WTC11 (cell line): ENCODE measurements at regions not wholly inside any gene's neighbourhood (a gene's known extent, or its start where the extent isn't known, plus 50 kb on each side); places are given as distances from the start of the nearest gene placed in this dataset.

ENCODE experiments used
- ATAC-seq: fragments of 200-7000 bp; cut with Tn5 transposase; 2 replicates; pipeline ENCODE4 v1.10.0; 2021; ENCODE audit warnings: mild to moderate bottlenecking, moderate library complexity
- CTCF ChIA-PET: fragments of 300-600 bp; sonication (Branson Sonifier 250); formaldehyde crosslinking; loops from one replicate; lab custom pipeline; 2021; ENCODE audit warnings: antibody characterized with exemption; lab: Charles Lee
- POLR2A ChIA-PET: fragments of 350-600 bp; sonication (Branson Sonifier 250); formaldehyde crosslinking; loops from one replicate; lab custom pipeline; 2021; ENCODE audit warnings: antibody characterized with exemption; lab: Charles Lee
- DNase-seq: peaks from one replicate; pipeline ENCODE4 v3.0.0; 2021; ENCODE audit warnings: low spot score
- H3K27ac Mint-ChIP-seq: 2 replicates; pipeline ENCODE4 v1.8.0; 2021; ENCODE audit warnings: mixed read lengths
- H3K27me3 Mint-ChIP-seq: 2 replicates; pipeline ENCODE4 v1.8.0; 2021; ENCODE audit warnings: low read depth, mild to moderate bottlenecking, moderate library complexity, mixed read lengths
- H3K36me3 Mint-ChIP-seq: 2 replicates; pipeline ENCODE4 v1.8.0; 2021; ENCODE audit warnings: mixed read lengths
- H3K4me1 Mint-ChIP-seq: 2 replicates; pipeline ENCODE4 v1.8.0; 2022; ENCODE audit warnings: mixed read lengths
- H3K4me3 Mint-ChIP-seq: 2 replicates; pipeline ENCODE4 v1.8.0; 2021; ENCODE audit warnings: mild to moderate bottlenecking, moderate library complexity, mixed read lengths
- H3K9me3 Mint-ChIP-seq: 2 replicates; pipeline ENCODE4 v1.8.0; 2021; ENCODE audit warnings: mixed read lengths
- ATF1 ChIP-seq: sonication (generic); formaldehyde crosslinking; IDR thresholded peaks from 2 replicates; pipeline ENCODE4 v1.8.1; 2023; ENCODE audit warnings: mild to moderate bottlenecking, moderate library complexity, missing genetic modification reagents
- CBFB ChIP-seq: sonication (generic); formaldehyde crosslinking; IDR thresholded peaks from 2 replicates; pipeline ENCODE4 v1.8.1; 2022; ENCODE audit warnings: mild to moderate bottlenecking, low read depth, missing genetic modification reagents
- CREB1 ChIP-seq: sonication (generic); formaldehyde crosslinking; IDR thresholded peaks from 2 replicates; pipeline ENCODE4 v1.8.0; 2023; ENCODE audit warnings: mild to moderate bottlenecking, missing genetic modification reagents
- CREM ChIP-seq: sonication (generic); formaldehyde crosslinking; IDR thresholded peaks from 2 replicates; pipeline ENCODE4 v1.8.1; 2022; ENCODE audit warnings: mild to moderate bottlenecking, missing genetic modification reagents, moderate library complexity
- EMX1 ChIP-seq: fragments of 250-450 bp; sonication (Bioruptor Pico); IDR thresholded peaks from 2 replicates; pipeline ENCODE4 v1.8.0; 2021; ENCODE audit warnings: mild to moderate bottlenecking
- FOXJ3 ChIP-seq: sonication (generic); formaldehyde crosslinking; IDR thresholded peaks from 2 replicates; pipeline ENCODE4 v1.9.0; 2021; ENCODE audit warnings: missing genetic modification reagents, mild to moderate bottlenecking, borderline replicate concordance
- MXD4 ChIP-seq: fragments of 250-450 bp; sonication (Bioruptor Pico); IDR thresholded peaks from 2 replicates; pipeline ENCODE4 v1.8.0; 2021; ENCODE audit warnings: mild to moderate bottlenecking, moderate library complexity, borderline replicate concordance
- NFYB ChIP-seq: sonication (generic); formaldehyde crosslinking; conservative IDR thresholded peaks from 2 replicates; pipeline ENCODE4 v1.8.0; 2022; ENCODE audit warnings: low read depth, missing genetic modification reagents
- NR1H2 ChIP-seq: sonication (generic); formaldehyde crosslinking; IDR thresholded peaks from 2 replicates; pipeline ENCODE4 v1.9.0; 2021; ENCODE audit warnings: mild to moderate bottlenecking, moderate library complexity, missing genetic modification reagents
- SP1 ChIP-seq: sonication (generic); formaldehyde crosslinking; conservative IDR thresholded peaks from 2 replicates; pipeline ENCODE4 v1.8.1; 2022; ENCODE audit warnings: missing genetic modification reagents
- TP53 ChIP-seq: sonication (generic); formaldehyde crosslinking; IDR thresholded peaks from 2 replicates; pipeline ENCODE4 v1.8.1; 2023; ENCODE audit warnings: mild to moderate bottlenecking, missing genetic modification reagents
- ZBTB21 ChIP-seq: sonication (generic); formaldehyde crosslinking; IDR thresholded peaks from 2 replicates; pipeline ENCODE4 v1.8.1; 2023; ENCODE audit warnings: mild to moderate bottlenecking, missing genetic modification reagents, borderline replicate concordance
- ZNF219 ChIP-seq: sonication (generic); formaldehyde crosslinking; IDR thresholded peaks from 2 replicates; pipeline ENCODE4 v1.8.0; 2023; ENCODE audit warnings: missing genetic modification reagents, mild to moderate bottlenecking, borderline replicate concordance
- ZNF317 ChIP-seq: sonication (generic); formaldehyde crosslinking; IDR thresholded peaks from 2 replicates; pipeline ENCODE4 v1.8.1; 2023; ENCODE audit warnings: low read depth, mild to moderate bottlenecking, moderate library complexity, missing genetic modification reagents, borderline replicate concordance
- ZNF671 ChIP-seq: fragments of 250-450 bp; sonication (Bioruptor Pico); IDR thresholded peaks from 2 replicates; pipeline ENCODE4 v1.8.0; 2021; ENCODE audit warnings: mild to moderate bottlenecking
- TF ChIP-seq, protein P1 (sequence below): sonication (generic); formaldehyde crosslinking; IDR thresholded peaks from 2 replicates; pipeline ENCODE4 v1.8.0; 2022; ENCODE audit warnings: mild to moderate bottlenecking, missing genetic modification reagents
- TF ChIP-seq, protein P2 (sequence below): sonication (generic); formaldehyde crosslinking; IDR thresholded peaks from 2 replicates; pipeline ENCODE4 v1.8.0; 2022; ENCODE audit warnings: missing genetic modification reagents
- TF ChIP-seq, protein P3 (sequence below): sonication (generic); formaldehyde crosslinking; IDR thresholded peaks from 2 replicates; pipeline ENCODE4 v1.8.1; 2022; ENCODE audit warnings: mild to moderate bottlenecking, moderate library complexity, missing genetic modification reagents
- TF ChIP-seq, protein P4 (sequence below): fragments of 250-450 bp; sonication (Bioruptor Pico); IDR thresholded peaks from 2 replicates; pipeline ENCODE4 v1.9.0; 2021; ENCODE audit warnings: mild to moderate bottlenecking
- TF ChIP-seq, protein P5 (sequence below): sonication (generic); formaldehyde crosslinking; IDR thresholded peaks from 2 replicates; pipeline ENCODE4 v1.8.0; 2022; ENCODE audit warnings: mild to moderate bottlenecking, missing genetic modification reagents
- TF ChIP-seq, protein P6 (sequence below): sonication (generic); formaldehyde crosslinking; IDR thresholded peaks from 2 replicates; pipeline ENCODE4 v1.8.0; 2022; ENCODE audit warnings: mild to moderate bottlenecking, missing genetic modification reagents

DNA sequence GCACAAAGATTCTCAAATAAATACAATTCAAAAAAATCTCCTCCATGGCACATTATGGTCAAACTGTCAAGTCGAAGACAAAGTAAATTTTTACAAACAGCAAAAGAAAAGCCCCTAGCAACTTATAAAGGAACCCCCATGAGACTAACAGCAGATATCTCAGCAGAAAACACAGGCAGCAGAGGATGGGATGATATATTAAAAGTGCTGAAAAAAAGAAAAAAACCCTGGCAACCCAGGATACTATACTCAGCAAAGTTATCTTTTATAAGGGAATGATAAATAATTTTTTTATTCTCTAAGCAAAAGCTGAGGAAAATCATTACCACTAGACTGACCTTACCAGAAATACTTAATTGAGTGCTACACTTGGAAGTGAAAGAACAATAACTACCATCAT lies 326.4 kb downstream of the CYRIA start:
- Mint-ChIP-seq H3K36me3 (no peaks in the 10 kb centered on the region), H3K4me1 (peaks cover 12% of the 10 kb centered on the region), H3K9me3 (peaks cover 16% of the 10 kb centered on the region), H3K4me3 (no peak overlapping the region), H3K27ac (no peak overlapping the region), H3K27me3 (no peaks in the 10 kb centered on the region)
- DNase-seq (no peak), ATAC-seq (no peak)
- POLR2A ChIA-PET: no interaction called here
- no peak for TF ChIP-seq CBFB (CRISPR knock-in tag)
- no peak for TF ChIP-seq ZNF317 (CRISPR knock-in tag)
- no peak for TF ChIP-seq ZBTB21
- TF ChIP-seq, protein P1, sequence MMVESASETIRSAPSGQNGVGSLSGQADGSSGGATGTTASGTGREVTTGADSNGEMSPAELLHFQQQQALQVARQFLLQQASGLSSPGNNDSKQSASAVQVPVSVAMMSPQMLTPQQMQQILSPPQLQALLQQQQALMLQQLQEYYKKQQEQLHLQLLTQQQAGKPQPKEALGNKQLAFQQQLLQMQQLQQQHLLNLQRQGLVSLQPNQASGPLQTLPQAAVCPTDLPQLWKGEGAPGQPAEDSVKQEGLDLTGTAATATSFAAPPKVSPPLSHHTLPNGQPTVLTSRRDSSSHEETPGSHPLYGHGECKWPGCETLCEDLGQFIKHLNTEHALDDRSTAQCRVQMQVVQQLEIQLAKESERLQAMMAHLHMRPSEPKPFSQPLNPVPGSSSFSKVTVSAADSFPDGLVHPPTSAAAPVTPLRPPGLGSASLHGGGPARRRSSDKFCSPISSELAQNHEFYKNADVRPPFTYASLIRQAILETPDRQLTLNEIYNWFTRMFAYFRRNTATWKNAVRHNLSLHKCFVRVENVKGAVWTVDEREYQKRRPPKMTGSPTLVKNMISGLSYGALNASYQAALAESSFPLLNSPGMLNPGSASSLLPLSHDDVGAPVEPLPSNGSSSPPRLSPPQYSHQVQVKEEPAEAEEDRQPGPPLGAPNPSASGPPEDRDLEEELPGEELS (CRISPR knock-in tag): no peak
- TF ChIP-seq SP1 (CRISPR knock-in tag): no peak
- TF ChIP-seq CREB1 (CRISPR knock-in tag): no peak
- TF ChIP-seq, protein P2, sequence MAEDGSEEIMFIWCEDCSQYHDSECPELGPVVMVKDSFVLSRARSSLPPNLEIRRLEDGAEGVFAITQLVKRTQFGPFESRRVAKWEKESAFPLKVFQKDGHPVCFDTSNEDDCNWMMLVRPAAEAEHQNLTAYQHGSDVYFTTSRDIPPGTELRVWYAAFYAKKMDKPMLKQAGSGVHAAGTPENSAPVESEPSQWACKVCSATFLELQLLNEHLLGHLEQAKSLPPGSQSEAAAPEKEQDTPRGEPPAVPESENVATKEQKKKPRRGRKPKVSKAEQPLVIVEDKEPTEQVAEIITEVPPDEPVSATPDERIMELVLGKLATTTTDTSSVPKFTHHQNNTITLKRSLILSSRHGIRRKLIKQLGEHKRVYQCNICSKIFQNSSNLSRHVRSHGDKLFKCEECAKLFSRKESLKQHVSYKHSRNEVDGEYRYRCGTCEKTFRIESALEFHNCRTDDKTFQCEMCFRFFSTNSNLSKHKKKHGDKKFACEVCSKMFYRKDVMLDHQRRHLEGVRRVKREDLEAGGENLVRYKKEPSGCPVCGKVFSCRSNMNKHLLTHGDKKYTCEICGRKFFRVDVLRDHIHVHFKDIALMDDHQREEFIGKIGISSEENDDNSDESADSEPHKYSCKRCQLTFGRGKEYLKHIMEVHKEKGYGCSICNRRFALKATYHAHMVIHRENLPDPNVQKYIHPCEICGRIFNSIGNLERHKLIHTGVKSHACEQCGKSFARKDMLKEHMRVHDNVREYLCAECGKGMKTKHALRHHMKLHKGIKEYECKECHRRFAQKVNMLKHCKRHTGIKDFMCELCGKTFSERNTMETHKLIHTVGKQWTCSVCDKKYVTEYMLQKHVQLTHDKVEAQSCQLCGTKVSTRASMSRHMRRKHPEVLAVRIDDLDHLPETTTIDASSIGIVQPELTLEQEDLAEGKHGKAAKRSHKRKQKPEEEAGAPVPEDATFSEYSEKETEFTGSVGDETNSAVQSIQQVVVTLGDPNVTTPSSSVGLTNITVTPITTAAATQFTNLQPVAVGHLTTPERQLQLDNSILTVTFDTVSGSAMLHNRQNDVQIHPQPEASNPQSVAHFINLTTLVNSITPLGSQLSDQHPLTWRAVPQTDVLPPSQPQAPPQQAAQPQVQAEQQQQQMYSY (CRISPR knock-in tag): no peak
- TF ChIP-seq MXD4 (CRISPR knock-in tag): no peak
- CTCF ChIA-PET: no interaction called here

DNA sequence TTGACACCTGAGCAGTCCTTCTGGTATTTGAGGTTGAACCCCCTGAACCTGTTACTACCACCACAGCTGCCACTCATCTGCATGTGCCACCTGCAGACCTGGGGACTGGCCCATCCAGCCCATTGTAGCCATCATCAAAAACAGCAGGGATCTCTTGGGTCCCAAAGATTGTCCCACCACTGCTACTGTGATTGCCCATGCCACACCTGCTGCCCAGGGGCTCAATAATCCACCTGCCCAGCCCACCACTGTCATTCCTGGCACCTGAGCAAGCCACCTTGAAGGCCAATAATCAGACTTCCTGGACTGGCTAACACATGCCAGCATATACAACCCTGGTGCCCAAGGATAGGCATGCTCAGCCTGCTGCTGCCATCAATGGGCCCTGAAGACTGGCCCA lies 327.6 kb downstream of the CYRIA start:
- H3K27me3 Mint-ChIP-seq: no peaks in the 10 kb centered on the region

DNA sequence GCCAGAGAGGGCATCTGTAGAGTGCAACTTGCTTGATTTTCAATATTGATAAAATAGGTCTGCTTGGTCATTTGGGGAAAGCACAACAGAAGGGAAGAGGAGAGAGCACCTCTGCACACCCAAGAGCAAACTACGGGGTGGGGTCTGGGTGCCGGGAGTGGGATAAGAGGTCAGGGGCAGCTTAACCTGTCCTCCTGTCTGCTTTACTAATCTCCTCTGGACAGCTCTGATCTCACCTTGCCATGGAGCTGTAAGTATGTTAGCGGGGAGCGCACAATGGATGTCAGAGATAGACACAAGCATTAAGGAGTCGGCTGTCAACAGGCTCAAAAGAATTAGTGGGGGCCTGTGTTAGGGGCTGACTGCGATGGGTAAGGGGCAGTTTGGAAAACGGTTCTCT lies 328.7 kb downstream of the CYRIA start:
- Mint-ChIP-seq H3K4me3 (no peak overlapping the region), H3K27ac (no peak overlapping the region), H3K27me3 (no peaks in the 10 kb centered on the region), H3K9me3 (peaks cover 16% of the 10 kb centered on the region), H3K4me1 (peaks cover 12% of the 10 kb centered on the region), H3K36me3 (no peaks in the 10 kb centered on the region)
- ChIA-PET POLR2A (no interaction called here), CTCF (no interaction called here)
- no peak for ATAC-seq
- no peak for DNase-seq
- TF ChIP-seq ATF1 (CRISPR knock-in tag) (no peak), ZNF671 (CRISPR knock-in tag) (no peak), NR1H2 (CRISPR knock-in tag) (no peak), TP53 (CRISPR knock-in tag) (no peak), FOXJ3 (CRISPR knock-in tag) (no peak)
- TF ChIP-seq, protein P3, sequence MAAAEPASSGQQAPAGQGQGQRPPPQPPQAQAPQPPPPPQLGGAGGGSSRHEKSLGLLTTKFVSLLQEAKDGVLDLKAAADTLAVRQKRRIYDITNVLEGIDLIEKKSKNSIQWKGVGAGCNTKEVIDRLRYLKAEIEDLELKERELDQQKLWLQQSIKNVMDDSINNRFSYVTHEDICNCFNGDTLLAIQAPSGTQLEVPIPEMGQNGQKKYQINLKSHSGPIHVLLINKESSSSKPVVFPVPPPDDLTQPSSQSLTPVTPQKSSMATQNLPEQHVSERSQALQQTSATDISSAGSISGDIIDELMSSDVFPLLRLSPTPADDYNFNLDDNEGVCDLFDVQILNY (CRISPR knock-in tag): no peak
- TF ChIP-seq, protein P4, sequence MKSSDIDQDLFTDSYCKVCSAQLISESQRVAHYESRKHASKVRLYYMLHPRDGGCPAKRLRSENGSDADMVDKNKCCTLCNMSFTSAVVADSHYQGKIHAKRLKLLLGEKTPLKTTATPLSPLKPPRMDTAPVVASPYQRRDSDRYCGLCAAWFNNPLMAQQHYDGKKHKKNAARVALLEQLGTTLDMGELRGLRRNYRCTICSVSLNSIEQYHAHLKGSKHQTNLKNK: no peak
- TF ChIP-seq, protein P5, sequence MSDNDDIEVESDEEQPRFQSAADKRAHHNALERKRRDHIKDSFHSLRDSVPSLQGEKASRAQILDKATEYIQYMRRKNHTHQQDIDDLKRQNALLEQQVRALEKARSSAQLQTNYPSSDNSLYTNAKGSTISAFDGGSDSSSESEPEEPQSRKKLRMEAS (CRISPR knock-in tag): no peak

More for the DNA sequence above, 327.6 kb downstream of the CYRIA start:
- no peak for TF ChIP-seq ZNF219 (CRISPR knock-in tag)
- TF ChIP-seq CREM (CRISPR knock-in tag): no peak
- TF ChIP-seq NFYB (CRISPR knock-in tag): no peak
- TF ChIP-seq, protein P6, sequence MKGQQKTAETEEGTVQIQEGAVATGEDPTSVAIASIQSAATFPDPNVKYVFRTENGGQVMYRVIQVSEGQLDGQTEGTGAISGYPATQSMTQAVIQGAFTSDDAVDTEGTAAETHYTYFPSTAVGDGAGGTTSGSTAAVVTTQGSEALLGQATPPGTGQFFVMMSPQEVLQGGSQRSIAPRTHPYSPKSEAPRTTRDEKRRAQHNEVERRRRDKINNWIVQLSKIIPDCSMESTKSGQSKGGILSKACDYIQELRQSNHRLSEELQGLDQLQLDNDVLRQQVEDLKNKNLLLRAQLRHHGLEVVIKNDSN (CRISPR knock-in tag): no peak
- TF ChIP-seq EMX1 (CRISPR knock-in tag): no peak
- no peaks in the 10 kb centered on the region for H3K36me3 Mint-ChIP-seq
- H3K27ac Mint-ChIP-seq: no peak overlapping the region
- H3K4me1 Mint-ChIP-seq: peaks cover 12% of the 10 kb centered on the region
- ATAC-seq (no peak), DNase-seq (no peak)
- ChIA-PET POLR2A (no interaction called here), CTCF (no interaction called here)
- peaks cover 16% of the 10 kb centered on the region for H3K9me3 Mint-ChIP-seq
- no peak overlapping the region for H3K4me3 Mint-ChIP-seq
